K562 (cell line): ENCODE measurements at regions not wholly inside any gene's neighbourhood (a gene's known extent, or its start where the extent isn't known, plus 50 kb on each side); places are given as distances from the start of the nearest gene placed in this dataset.

ENCODE experiments used
- ATAC-seq: fragments of 200-7000 bp; cut with Tn5 transposase; 3 replicates; pipeline ENCODE4 v1.9.1; 2020; ENCODE audit warnings: moderate library complexity
- BruUV-seq: library from RNA; stranded (reverse); fragments of 400-500 nt; replicated peaks from 2 replicates; lab custom pipeline; 2021; lab: Mats Ljungman, UMichigan
- CTCF ChIA-PET: fragments of 300-600 bp; formaldehyde crosslinking; extraction: SDS; loops from one replicate; lab custom pipeline; 2021; ENCODE audit warnings: low intra/inter-chr PET ratio; lab: Yijun Ruan, JAX
- POLR2A ChIA-PET: fragments of 300-600, 350-650 bp; sonication (Branson Sonifier 250); formaldehyde crosslinking; extraction: SDS; loops from one replicate; lab custom pipeline; 2021; ENCODE audit warnings: antibody characterized with exemption, inconsistent platforms; lab: Yijun Ruan, JAX
- DNase-seq, 4 experiments: peaks; one replicate each; pipeline versions ENCODE4 v3.0.0 to v3.0.0-alpha.2; 2011 to 2018; ENCODE audit warnings: low spot score in 3 of 4, mixed read lengths in 3 of 4; ENCODE audit errors: extremely low read depth in 1 of 4
- FAIRE-seq: peaks from 2 replicates; lab custom pipeline; 2011; peaks lifted over from hg19 to GRCh38; lab: Jason Lieb, UNC
- H2AFZ ChIP-seq: 2 replicates; pipeline ENCODE4 v1.6.0; 2011; ENCODE audit warnings: low read depth, low read length, control low read depth, inconsistent platforms
- H3K27ac ChIP-seq: fragments of 200-600 bp; 3 replicates; pipeline ENCODE4 v1.8.0; 2011; ENCODE audit warnings: low read depth, mild to moderate bottlenecking, control low read depth, inconsistent platforms, low read length, moderate library complexity, mixed read lengths; ENCODE audit errors: extremely low read depth
- H3K27me3 ChIP-seq, 2 experiments: fragments of 300-600 bp in 1 of 2; 2 replicates in 1 of 2; 3 replicates in 1 of 2; pipeline versions ENCODE4 v1.6.0 to v1.8.0; 2011; ENCODE audit warnings: inconsistent platforms in 2 of 2, low read length in 2 of 2, mild to moderate bottlenecking in 1 of 2, mixed read lengths in 1 of 2, moderate library complexity in 1 of 2; ENCODE audit not compliant: control insufficient read depth in 2 of 2, insufficient read depth in 2 of 2
- H3K36me3 ChIP-seq: fragments of 300-600 bp; 3 replicates; pipeline ENCODE4 v1.8.0; 2011; ENCODE audit warnings: mild to moderate bottlenecking, low read length, inconsistent platforms; ENCODE audit not compliant: control insufficient read depth, insufficient read depth
- H3K4me1 ChIP-seq, 2 experiments: fragments of 200-600 bp in 1 of 2; replicated peaks in 1 of 2; 2 replicates in 1 of 2; 3 replicates in 1 of 2; pipeline versions ENCODE4 v1.5.1 to v1.8.0; 2011; ENCODE audit warnings: inconsistent platforms in 2 of 2, low read length in 2 of 2, mild to moderate bottlenecking in 1 of 2, mixed read lengths in 1 of 2, moderate library complexity in 1 of 2; ENCODE audit not compliant: control insufficient read depth in 2 of 2, insufficient read depth in 2 of 2
- H3K4me2 ChIP-seq: 2 replicates; pipeline ENCODE4 v1.6.1; 2011; ENCODE audit warnings: low read length, control low read depth, inconsistent platforms, mixed read lengths; ENCODE audit not compliant: insufficient read depth
- H3K4me3 ChIP-seq: fragments of 200-600 bp; sonication (generic), shearing (Covaris generic); 2 replicates; pipeline ENCODE4 v1.5.1; 2016; ENCODE audit warnings: control low read depth, inconsistent platforms
- H3K79me2 ChIP-seq: fragments of 200-600 bp; 3 replicates; pipeline ENCODE4 v1.8.0; 2011; ENCODE audit warnings: low read length, inconsistent platforms; ENCODE audit not compliant: control insufficient read depth, insufficient read depth
- H3K9ac ChIP-seq, 2 experiments: 2 replicates each; pipeline versions ENCODE4 v1.6.0 to v1.6.1; 2011; ENCODE audit warnings: low read depth in 2 of 2, low read length in 2 of 2, control low read depth in 1 of 2, inconsistent platforms in 1 of 2, mild to moderate bottlenecking in 1 of 2, mixed read lengths in 1 of 2; ENCODE audit not compliant: insufficient read depth in 1 of 2
- H3K9me1 ChIP-seq: one replicate; pipeline ENCODE4 v1.6.0; 2011; ENCODE audit warnings: inconsistent platforms, mild to moderate bottlenecking, low read length, moderate library complexity; ENCODE audit not compliant: control insufficient read depth, insufficient read depth
- H3K9me3 ChIP-seq: replicated peaks from 2 replicates; pipeline ENCODE4 v1.5.1; 2011; ENCODE audit warnings: low read depth, low read length, inconsistent platforms; ENCODE audit not compliant: control insufficient read depth, insufficient read depth
- H4K20me1 ChIP-seq: replicated peaks from 2 replicates; pipeline ENCODE4 v1.6.1; 2011; ENCODE audit warnings: low read length, inconsistent platforms, mixed read lengths; ENCODE audit not compliant: control insufficient read depth, insufficient read depth
- CBX3 ChIP-seq, 2 experiments: IDR thresholded peaks; 1 replicate in 1 of 2; 2 replicates in 1 of 2; pipeline ENCODE4 v1.6.1; 2012; ENCODE audit warnings: inconsistent platforms in 2 of 2, low read length in 2 of 2, borderline replicate concordance in 1 of 2, control low read depth in 1 of 2
- ETS2 ChIP-seq: IDR thresholded peaks from 2 replicates; pipeline ENCODE4 v1.6.1; 2016; ENCODE audit warnings: borderline replicate concordance, missing genetic modification characterization, mild to moderate bottlenecking, moderate library complexity, missing compliant biosample characterization; ENCODE audit not compliant: poor library complexity, severe bottlenecking
- MEF2A ChIP-seq: IDR thresholded peaks from 2 replicates; pipeline ENCODE4 v1.6.1; 2011; ENCODE audit warnings: low read depth, mild to moderate bottlenecking, low read length, moderate library complexity; ENCODE audit not compliant: control insufficient read depth
- PML ChIP-seq: IDR thresholded peaks from 2 replicates; pipeline ENCODE4 v1.6.1; 2012; ENCODE audit warnings: low read length, inconsistent platforms
- PTBP1 ChIP-seq: fragments of 200-400 bp; formaldehyde crosslinking; IDR thresholded peaks from 2 replicates; pipeline ENCODE4 v1.6.1; 2017; ENCODE audit warnings: low read depth, low read length
- RCOR1 ChIP-seq, 2 experiments: IDR thresholded peaks; 2 replicates each; pipeline ENCODE4 v1.6.1; 2012; ENCODE audit warnings: low read depth in 2 of 2, low read length in 2 of 2, borderline replicate concordance in 1 of 2, improper control_type of control experiment in 1 of 2
- SETDB1 ChIP-seq: IDR thresholded peaks from one replicate; pipeline ENCODE4 v1.6.1; 2012; ENCODE audit warnings: low read length, control low read depth, inconsistent platforms
- SMAD4 ChIP-seq: fragments of 250-450 bp; sonication (Bioruptor Pico); conservative IDR thresholded peaks from 2 replicates; pipeline ENCODE4 v1.8.0; 2021; ENCODE audit warnings: inconsistent platforms, mild to moderate bottlenecking, moderate library complexity
- SMARCA5 ChIP-seq: fragments of 450-650 bp; IDR thresholded peaks from 2 replicates; pipeline ENCODE4 v1.6.1; 2016
- ZNF12 ChIP-seq: sonication (generic); formaldehyde crosslinking; IDR thresholded peaks from 2 replicates; pipeline ENCODE4 v1.4.0; 2020; ENCODE audit warnings: mild to moderate bottlenecking, missing genetic modification reagents
- ZNF133 ChIP-seq: fragments of 250-450 bp; sonication (Bioruptor Pico); IDR thresholded peaks from 2 replicates; pipeline ENCODE4 v1.4.0; 2020; ENCODE audit warnings: mild to moderate bottlenecking
- WGBS: fragments of 100-300 bp; shearing (Covaris generic); methylation state at CpG from one replicate; pipeline ENCODE4 v1.1.6; 2016; ENCODE audit warnings: low coverage, mixed read lengths; ENCODE audit not compliant: insufficient coverage; ENCODE audit errors: missing lambda C conversion rate; 5-methylcytosine and 5-hydroxymethylcytosine counted together
- in situ Hi-C: fragments of 300-500 bp; cut with MboI; formaldehyde crosslinking; loops from 4 replicates; pipeline ENCODE4 v1.15.0; 2018; ENCODE audit warnings: inconsistent platforms, mixed read lengths
- intact Hi-C: fragments of 100-400 bp; cut with micrococcal nuclease; formaldehyde crosslinking; loops from 2 replicates; pipeline ENCODE4 v1.14.2; 2022
- TF ChIP-seq, protein P1 (sequence below): fragments of 250-450 bp; sonication (Bioruptor Pico); IDR thresholded peaks from 2 replicates; pipeline ENCODE4 v1.4.0; 2020
- TF ChIP-seq, protein P2 (sequence below): fragments of 450-650 bp; IDR thresholded peaks from 2 replicates; pipeline ENCODE4 v1.6.1; 2014; ENCODE audit warnings: low read depth, mild to moderate bottlenecking, moderate library complexity, borderline replicate concordance
- TF ChIP-seq, protein P3 (sequence below): fragments of 450-650 bp; IDR thresholded peaks from 2 replicates; pipeline ENCODE4 v1.6.1; 2016; ENCODE audit warnings: antibody characterized with exemption

DNA sequence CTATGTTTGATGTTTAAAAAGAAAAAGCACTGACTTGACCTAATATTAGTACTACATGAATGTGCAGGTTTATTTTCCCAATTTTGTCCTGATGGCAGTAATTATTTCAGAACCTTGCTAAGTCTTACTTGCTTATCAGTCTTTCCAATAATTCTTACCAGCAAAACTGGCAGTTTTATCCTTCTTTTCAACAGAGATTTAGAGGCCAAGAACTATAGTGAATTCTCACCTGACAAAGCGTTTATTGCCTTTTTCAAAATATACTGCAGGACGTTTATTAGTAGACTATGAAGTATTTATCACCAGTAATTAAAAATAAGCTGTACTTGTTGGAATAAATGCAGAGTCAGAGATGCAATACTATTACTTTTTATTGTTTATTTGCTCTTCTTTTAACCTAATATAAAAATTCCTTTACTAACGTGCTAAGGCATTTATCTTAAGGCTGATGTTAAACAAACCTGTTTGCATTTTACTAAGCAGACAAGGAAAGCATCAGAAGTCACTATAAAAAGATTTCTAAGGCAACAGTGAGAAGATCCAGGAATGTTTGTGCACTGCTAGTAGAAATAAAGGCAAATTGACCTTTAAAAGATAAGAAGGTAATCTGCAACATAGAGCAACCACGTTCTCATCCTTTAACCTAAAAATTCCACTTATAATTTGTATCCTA lies 80.3 kb upstream of the NOCT start:
- in situ Hi-C loops: no loop called here
- 5% methylated on average over 4 of the region's 4 CpGs for WGBS
- TF ChIP-seq MEF2A: no peak
- no peak for TF ChIP-seq SETDB1
- TF ChIP-seq SMARCA5: no peak
- TF ChIP-seq ZNF133 (CRISPR knock-in tag): no peak
- no peak for TF ChIP-seq RCOR1 (IDR thresholded peaks at IDR 0.05; ENCODE audit: borderline replicate concordance in 1 of 2, low read depth in 2 of 2, low read length in 2 of 2)
- TF ChIP-seq PML: no peak
- TF ChIP-seq, protein P1, sequence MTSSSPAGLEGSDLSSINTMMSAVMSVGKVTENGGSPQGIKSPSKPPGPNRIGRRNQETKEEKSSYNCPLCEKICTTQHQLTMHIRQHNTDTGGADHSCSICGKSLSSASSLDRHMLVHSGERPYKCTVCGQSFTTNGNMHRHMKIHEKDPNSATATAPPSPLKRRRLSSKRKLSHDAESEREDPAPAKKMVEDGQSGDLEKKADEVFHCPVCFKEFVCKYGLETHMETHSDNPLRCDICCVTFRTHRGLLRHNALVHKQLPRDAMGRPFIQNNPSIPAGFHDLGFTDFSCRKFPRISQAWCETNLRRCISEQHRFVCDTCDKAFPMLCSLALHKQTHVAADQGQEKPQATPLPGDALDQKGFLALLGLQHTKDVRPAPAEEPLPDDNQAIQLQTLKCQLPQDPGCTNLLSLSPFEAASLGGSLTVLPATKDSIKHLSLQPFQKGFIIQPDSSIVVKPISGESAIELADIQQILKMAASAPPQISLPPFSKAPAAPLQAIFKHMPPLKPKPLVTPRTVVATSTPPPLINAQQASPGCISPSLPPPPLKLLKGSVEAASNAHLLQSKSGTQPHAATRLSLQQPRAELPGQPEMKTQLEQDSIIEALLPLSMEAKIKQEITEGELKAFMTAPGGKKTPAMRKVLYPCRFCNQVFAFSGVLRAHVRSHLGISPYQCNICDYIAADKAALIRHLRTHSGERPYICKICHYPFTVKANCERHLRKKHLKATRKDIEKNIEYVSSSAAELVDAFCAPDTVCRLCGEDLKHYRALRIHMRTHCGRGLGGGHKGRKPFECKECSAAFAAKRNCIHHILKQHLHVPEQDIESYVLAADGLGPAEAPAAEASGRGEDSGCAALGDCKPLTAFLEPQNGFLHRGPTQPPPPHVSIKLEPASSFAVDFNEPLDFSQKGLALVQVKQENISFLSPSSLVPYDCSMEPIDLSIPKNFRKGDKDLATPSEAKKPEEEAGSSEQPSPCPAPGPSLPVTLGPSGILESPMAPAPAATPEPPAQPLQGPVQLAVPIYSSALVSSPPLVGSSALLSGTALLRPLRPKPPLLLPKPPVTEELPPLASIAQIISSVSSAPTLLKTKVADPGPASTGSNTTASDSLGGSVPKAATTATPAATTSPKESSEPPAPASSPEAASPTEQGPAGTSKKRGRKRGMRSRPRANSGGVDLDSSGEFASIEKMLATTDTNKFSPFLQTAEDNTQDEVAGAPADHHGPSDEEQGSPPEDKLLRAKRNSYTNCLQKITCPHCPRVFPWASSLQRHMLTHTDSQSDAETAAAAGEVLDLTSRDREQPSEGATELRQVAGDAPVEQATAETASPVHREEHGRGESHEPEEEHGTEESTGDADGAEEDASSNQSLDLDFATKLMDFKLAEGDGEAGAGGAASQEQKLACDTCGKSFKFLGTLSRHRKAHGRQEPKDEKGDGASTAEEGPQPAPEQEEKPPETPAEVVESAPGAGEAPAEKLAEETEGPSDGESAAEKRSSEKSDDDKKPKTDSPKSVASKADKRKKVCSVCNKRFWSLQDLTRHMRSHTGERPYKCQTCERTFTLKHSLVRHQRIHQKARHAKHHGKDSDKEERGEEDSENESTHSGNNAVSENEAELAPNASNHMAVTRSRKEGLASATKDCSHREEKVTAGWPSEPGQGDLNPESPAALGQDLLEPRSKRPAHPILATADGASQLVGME (CRISPR knock-in tag): no peak
- TF ChIP-seq, protein P2, sequence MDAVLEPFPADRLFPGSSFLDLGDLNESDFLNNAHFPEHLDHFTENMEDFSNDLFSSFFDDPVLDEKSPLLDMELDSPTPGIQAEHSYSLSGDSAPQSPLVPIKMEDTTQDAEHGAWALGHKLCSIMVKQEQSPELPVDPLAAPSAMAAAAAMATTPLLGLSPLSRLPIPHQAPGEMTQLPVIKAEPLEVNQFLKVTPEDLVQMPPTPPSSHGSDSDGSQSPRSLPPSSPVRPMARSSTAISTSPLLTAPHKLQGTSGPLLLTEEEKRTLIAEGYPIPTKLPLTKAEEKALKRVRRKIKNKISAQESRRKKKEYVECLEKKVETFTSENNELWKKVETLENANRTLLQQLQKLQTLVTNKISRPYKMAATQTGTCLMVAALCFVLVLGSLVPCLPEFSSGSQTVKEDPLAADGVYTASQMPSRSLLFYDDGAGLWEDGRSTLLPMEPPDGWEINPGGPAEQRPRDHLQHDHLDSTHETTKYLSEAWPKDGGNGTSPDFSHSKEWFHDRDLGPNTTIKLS: no peak
- no peak for TF ChIP-seq CBX3 (IDR thresholded peaks at IDR 0.05; ENCODE audit: borderline replicate concordance in 1 of 2, low read length in 2 of 2)
- TF ChIP-seq SMAD4: no peak
- TF ChIP-seq PTBP1: no peak
- TF ChIP-seq ETS2 (tag): no peak
- no peak for TF ChIP-seq ZNF12 (CRISPR knock-in tag)
- TF ChIP-seq, protein P3, sequence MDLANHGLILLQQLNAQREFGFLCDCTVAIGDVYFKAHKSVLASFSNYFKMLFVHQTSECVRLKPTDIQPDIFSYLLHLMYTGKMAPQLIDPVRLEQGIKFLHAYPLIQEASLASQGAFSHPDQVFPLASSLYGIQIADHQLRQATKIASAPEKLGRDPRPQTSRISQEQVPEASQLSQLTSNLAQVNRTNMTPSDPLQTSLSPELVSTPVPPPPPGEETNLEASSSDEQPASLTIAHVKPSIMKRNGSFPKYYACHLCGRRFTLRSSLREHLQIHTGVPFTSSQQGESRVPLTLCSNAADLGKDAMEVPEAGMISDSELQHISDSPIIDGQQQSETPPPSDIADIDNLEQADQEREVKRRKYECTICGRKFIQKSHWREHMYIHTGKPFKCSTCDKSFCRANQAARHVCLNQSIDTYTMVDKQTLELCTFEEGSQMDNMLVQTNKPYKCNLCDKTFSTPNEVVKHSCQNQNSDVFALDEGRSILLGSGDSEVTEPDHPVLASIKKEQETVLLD: no peak

More for the DNA sequence above, 80.3 kb upstream of the NOCT start:
- no peak for ATAC-seq
- BruUV-seq: no TSS peak
- Histone ChIP-seq H3K4me3 (no peak overlapping the region), H3K27me3 (no peaks in the 10 kb centered on the region), H3K9ac (no peak overlapping the region), H3K79me2 (no peaks in the 10 kb centered on the region), H3K36me3 (no peaks in the 10 kb centered on the region), H3K4me2 (no peak overlapping the region), H3K9me1 (no peaks in the 10 kb centered on the region), H2AFZ (no peak overlapping the region), H3K4me1 (no peaks in the 10 kb centered on the region), H3K27ac (no peak overlapping the region), H4K20me1 (no peaks in the 10 kb centered on the region), H3K9me3 (no peaks in the 10 kb centered on the region)
- FAIRE-seq: no peak
- DNase-seq: no peak
- ChIA-PET POLR2A (no interaction called here), CTCF (no interaction called here)
- intact Hi-C loops: loop anchor here (5.0 kb wide), 3 partner anchors 63 to 898 kb away; no protein-coding TSS in a partner anchor
